Small intestine (tissue), 7 donors: ENCODE measurements at regions not wholly inside any gene's neighbourhood (a gene's known extent, or its start where the extent isn't known, plus 50 kb on each side); places are given as distances from the start of the nearest gene placed in this dataset.
"Not testable (repeated sequence)": the region's sequence is repeated elsewhere in the genome, so short reads cannot be mapped to it uniquely, and the experiment has no call there.

ENCODE experiments used
- DNase-seq, 2 donors: peaks; one replicate each; pipeline versions ENCODE4 v3.0.0 to v3.0.0-alpha.2; 2013
- FAIRE-seq: peaks from 2 replicates; lab custom pipeline; 2012; peaks lifted over from hg19 to GRCh38; lab: Jason Lieb, UNC
- H3K27ac ChIP-seq, 3 donors: one replicate each; pipeline ENCODE4 v1.5.1; 2013; ENCODE audit warnings: low read length in 2 of 3, mild to moderate bottlenecking in 2 of 3, control low read depth in 1 of 3, inconsistent platforms in 1 of 3, low read depth in 1 of 3, moderate library complexity in 1 of 3
- H3K27me3 ChIP-seq, 3 donors: one replicate each; pipeline ENCODE4 v1.6.1; 2013; ENCODE audit warnings: low read length in 3 of 3, inconsistent platforms in 1 of 3; ENCODE audit not compliant: control insufficient read depth in 3 of 3, insufficient read depth in 3 of 3
- H3K36me3 ChIP-seq, 3 donors: one replicate each; pipeline ENCODE4 v1.6.1; 2013; ENCODE audit warnings: low read length in 3 of 3, inconsistent platforms in 1 of 3, low read depth in 1 of 3, mild to moderate bottlenecking in 1 of 3, moderate library complexity in 1 of 3; ENCODE audit not compliant: control insufficient read depth in 3 of 3, insufficient read depth in 2 of 3
- H3K4me1 ChIP-seq, 3 donors: one replicate each; pipeline ENCODE4 v1.6.1; 2013; ENCODE audit warnings: low read length in 2 of 3, inconsistent platforms in 1 of 3, low read depth in 1 of 3, mild to moderate bottlenecking in 1 of 3, moderate library complexity in 1 of 3; ENCODE audit not compliant: control insufficient read depth in 3 of 3, insufficient read depth in 2 of 3
- H3K4me3 ChIP-seq, 3 donors: one replicate each; pipeline ENCODE4 v1.5.1; 2013; ENCODE audit warnings: low read length in 3 of 3, control low read depth in 1 of 3, inconsistent platforms in 1 of 3, low read depth in 1 of 3, mild to moderate bottlenecking in 1 of 3, moderate library complexity in 1 of 3
- H3K9me3 ChIP-seq, 2 donors: one replicate each; pipeline ENCODE4 v1.6.1; 2013; ENCODE audit warnings: low read depth in 1 of 2, low read length in 1 of 2; ENCODE audit not compliant: control insufficient read depth in 2 of 2, insufficient read depth in 1 of 2
- WGBS, 3 donors: extraction: QIAGEN DNeasy Blood & Tissue Kit; methylation state at CpG; one replicate each; pipeline ENCODE4 v1.1.7; 2013; 5-methylcytosine and 5-hydroxymethylcytosine counted together
- donor health status: healthy with polysubstance abuse.
- donor health status: control.
- donor health status: control.
- donor health status: Bipolar disorder and iron deficiency.
- donor health status: healthy.

GRCh38 chr4:20149143-20149542 lies 102.6 kb upstream of the SLIT2 start:
- not testable (repeated sequence) for H3K27me3 ChIP-seq, H3K9me3 ChIP-seq, H3K4me3 ChIP-seq, DNase-seq, H3K36me3 ChIP-seq, H3K27ac ChIP-seq, FAIRE-seq, H3K4me1 ChIP-seq
- WGBS, 3 donors: 62 to 89% (median 83%) methylated on average over 3 of the region's 3 CpGs

- no peaks in the 10 kb centered on the region for H3K4me1 ChIP-seq
- DNase-seq: no peak
- no peak overlapping the region for H3K27ac ChIP-seq
- H3K36me3 ChIP-seq: no peaks in the 10 kb centered on the region
- H3K4me3 ChIP-seq: no peak overlapping the region
- H3K9me3 ChIP-seq: peaks cover 0 to 4% of the 10 kb centered on the region in 2 donors
- H3K27me3 ChIP-seq: no peaks in the 10 kb centered on the region
- no peak for FAIRE-seq
- WGBS, 3 donors: 69 to 77% (median 75%) methylated on average over 2 of the region's 2 CpGs
These were observed 114.5 kb upstream of the SLIT2 start for GRCh38 chr4:20137176-20137575.

- no peak for FAIRE-seq
- 83 to 87% (median 84%) methylated on average over 1 of the region's 1 CpG for WGBS, 3 donors
These were observed 124.1 kb upstream of the SLIT2 start for GRCh38 chr4:20127626-20128025.

GRCh38 chr4:20126906-20127305 lies 124.8 kb upstream of the SLIT2 start:
- Histone ChIP-seq H3K27ac (no peak overlapping the region), H3K4me1 (no peaks in the 10 kb centered on the region), H3K36me3 (no peaks in the 10 kb centered on the region), H3K9me3 (no peaks in the 10 kb centered on the region), H3K27me3 (no peaks in the 10 kb centered on the region), H3K4me3 (no peak overlapping the region)
- FAIRE-seq (no peak), DNase-seq (no peak)
- WGBS, 3 donors: 81 to 90% (median 85%) methylated on average over 1 of the region's 1 CpG

More at GRCh38 chr4:20127626-20128025, 124.1 kb upstream of the SLIT2 start:
- H3K27me3 ChIP-seq: no peaks in the 10 kb centered on the region
- H3K27ac ChIP-seq: no peak overlapping the region
- H3K9me3 ChIP-seq: no peaks in the 10 kb centered on the region
- H3K36me3 ChIP-seq: no peaks in the 10 kb centered on the region
- H3K4me1 ChIP-seq: no peaks in the 10 kb centered on the region
- H3K4me3 ChIP-seq: no peak overlapping the region
- DNase-seq: no peak

GRCh38 chr4:20124317-20125026 lies 127.2 kb upstream of the SLIT2 start:
- DNase-seq (no peak), FAIRE-seq (no peak)
- H3K4me3 ChIP-seq: no peak overlapping the region
- H3K4me1 ChIP-seq: no peaks in the 10 kb centered on the region
- H3K27ac ChIP-seq: no peak overlapping the region
- H3K9me3 ChIP-seq: no peaks in the 10 kb centered on the region
- WGBS, 3 donors: 82 to 90% (median 84%) methylated on average over 3 of the region's 3 CpGs
- H3K27me3 ChIP-seq: no peaks in the 10 kb centered on the region
- no peaks in the 10 kb centered on the region for H3K36me3 ChIP-seq

- H3K27me3 ChIP-seq: no peaks in the 10 kb centered on the region
- no peaks in the 10 kb centered on the region for H3K4me1 ChIP-seq
- FAIRE-seq: no peak
- 82 to 87% (median 84%) methylated on average over 4 of the region's 4 CpGs for WGBS, 3 donors
- H3K36me3 ChIP-seq: no peaks in the 10 kb centered on the region
- H3K27ac ChIP-seq: no peak overlapping the region
- H3K9me3 ChIP-seq: no peaks in the 10 kb centered on the region
- no peak overlapping the region for H3K4me3 ChIP-seq
- DNase-seq: no peak
These were observed 129.3 kb upstream of the SLIT2 start for GRCh38 chr4:20122198-20122988.

GRCh38 chr4:20119141-20119540 lies 132.6 kb upstream of the SLIT2 start:
- no peak for FAIRE-seq
- no peak overlapping the region for H3K4me3 ChIP-seq

GRCh38 chr4:20109391-20109790 lies 142.3 kb upstream of the SLIT2 start:
- Histone ChIP-seq H3K4me1 (no peaks in the 10 kb centered on the region), H3K27ac (no peak overlapping the region), H3K9me3 (no peaks in the 10 kb centered on the region), H3K36me3 (no peaks in the 10 kb centered on the region), H3K4me3 (no peak overlapping the region), H3K27me3 (no peaks in the 10 kb centered on the region)
- FAIRE-seq (no peak), DNase-seq (no peak)
- 31 to 51% (median 35%) methylated on average over 3 of the region's 3 CpGs for WGBS, 3 donors

More at GRCh38 chr4:20119141-20119540, 132.6 kb upstream of the SLIT2 start:
- H3K27me3 ChIP-seq: no peaks in the 10 kb centered on the region
- H3K27ac ChIP-seq: no peak overlapping the region
- no peaks in the 10 kb centered on the region for H3K4me1 ChIP-seq
- no peak for DNase-seq
- no peaks in the 10 kb centered on the region for H3K9me3 ChIP-seq
- H3K36me3 ChIP-seq: no peaks in the 10 kb centered on the region
- WGBS, 3 donors: 62 to 68% (median 67%) methylated on average over 2 of the region's 2 CpGs
